OCI-LY3 (cell line): ENCODE measurements at regions not wholly inside any gene's neighbourhood (a gene's known extent, or its start where the extent isn't known, plus 50 kb on each side); places are given as distances from the start of the nearest gene placed in this dataset.

Experiments used
- H2AFZ ChIP-seq: fragments of 200-600, 300-600 bp; shearing (Covaris generic); 2 replicates; pipeline ENCODE4 v1.6.0; 2014; ENCODE audit warnings: antibody characterized with exemption, low read depth, low read length
- H3K27ac ChIP-seq: fragments of 200-600, 300-600 bp; sonication (generic); 2 replicates; pipeline ENCODE4 v1.5.1; 2014; ENCODE audit warnings: mild to moderate bottlenecking, low read length, moderate library complexity, mixed read lengths
- H3K27me3 ChIP-seq: fragments of 200-600, 300-600 bp; sonication (generic); 2 replicates; pipeline ENCODE4 v1.6.1; 2014; ENCODE audit warnings: low read depth, low read length, mixed read lengths
- H3K36me3 ChIP-seq: fragments of 200-600, 300-600 bp; sonication (generic); replicated peaks from 2 replicates; pipeline ENCODE3; 2014; ENCODE audit warnings: low read depth, low read length, mixed read lengths
- H3K4me1 ChIP-seq: fragments of 300-600, 200-600 bp; sonication (generic); 2 replicates; pipeline ENCODE4 v1.6.1; 2014; ENCODE audit warnings: low read length, mixed read lengths
- H3K4me2 ChIP-seq: fragments of 200-600, 300-600 bp; sonication (generic); 2 replicates; pipeline ENCODE4 v1.6.1; 2014; ENCODE audit warnings: low read length, mixed read lengths
- H3K4me3 ChIP-seq: fragments of 300-600, 200-600 bp; sonication (generic); 2 replicates; pipeline ENCODE4 v1.5.1; 2014; ENCODE audit warnings: antibody characterized with exemption, mild to moderate bottlenecking, low read length, moderate library complexity
- H3K79me2 ChIP-seq: fragments of 300-600, 200-600 bp; shearing (Covaris generic); 2 replicates; pipeline ENCODE4 v1.6.1; 2014; ENCODE audit warnings: mild to moderate bottlenecking, low read length, mixed read lengths
- H3K9ac ChIP-seq: fragments of 300-600, 200-600 bp; shearing (Covaris generic); 2 replicates; pipeline ENCODE4 v1.6.0; 2014; ENCODE audit warnings: mild to moderate bottlenecking, low read length, moderate library complexity
- H3K9me3 ChIP-seq: fragments of 200-600, 300-600 bp; shearing (Covaris generic); 2 replicates; pipeline ENCODE4 v1.6.1; 2014; ENCODE audit warnings: low read length, mixed read lengths; ENCODE audit not compliant: insufficient read depth
- H4K20me1 ChIP-seq: fragments of 200-600, 300-600 bp; sonication (generic); 2 replicates; pipeline ENCODE4 v1.6.1; 2016; ENCODE audit warnings: low read length, mixed read lengths; ENCODE audit not compliant: insufficient read depth
- CTCF ChIP-seq: fragments of 200-600, 300-600 bp; sonication (generic); IDR thresholded peaks from 2 replicates; pipeline ENCODE4 v1.5.1; 2014; ENCODE audit warnings: antibody characterized with exemption, low read length, low read depth
- EZH2phosphoT487 ChIP-seq: fragments of 200-600 bp; shearing (Covaris generic); IDR thresholded peaks from 2 replicates; pipeline ENCODE4 v1.6.1; 2018; ENCODE audit warnings: antibody characterized with exemption, mixed run types, low read depth

GRCh38 chr11:82559609-82560008, 174.1 kb downstream of the FAM181B start:
- no peaks in the 10 kb centered on the region for H3K9me3 ChIP-seq
- H3K4me3 ChIP-seq, result no peak overlapping the region
- peaks cover 10% of the 10 kb centered on the region for H4K20me1 ChIP-seq
- peaks cover 73% of the 10 kb centered on the region for H3K27me3 ChIP-seq
- H3K27ac ChIP-seq, result no peak overlapping the region
- H2AFZ ChIP-seq, result no peak overlapping the region
- H3K4me2 ChIP-seq, result no peak overlapping the region
- H3K36me3 ChIP-seq, result no peaks in the 10 kb centered on the region
- TF ChIP-seq EZH2phosphoT487 (no peak), CTCF (no peak)
- H3K4me1 ChIP-seq, result peaks cover 27% of the 10 kb centered on the region
- no peak overlapping the region for H3K9ac ChIP-seq
- H3K79me2 ChIP-seq, result no peaks in the 10 kb centered on the region

- Histone ChIP-seq H3K36me3 (no peaks in the 10 kb centered on the region), H3K79me2 (no peaks in the 10 kb centered on the region), H3K9ac (no peak overlapping the region), H2AFZ (no peak overlapping the region), H3K4me2 (peak overlapping the region; percentile 76), H3K4me3 (peak overlapping the region; percentile 44), H3K27ac (no peak overlapping the region), H3K27me3 (peaks cover 64% of the 10 kb centered on the region), H3K4me1 (peaks cover 27% of the 10 kb centered on the region), H4K20me1 (peaks cover 10% of the 10 kb centered on the region), H3K9me3 (no peaks in the 10 kb centered on the region)
- TF ChIP-seq CTCF (no peak), EZH2phosphoT487 (no peak)
Measured at GRCh38 chr11:82557274-82557673, 176.4 kb downstream of the FAM181B start.

GRCh38 chr11:82556210-82556609, 177.5 kb downstream of the FAM181B start:
- H3K4me3 ChIP-seq, result no peak overlapping the region
- H3K79me2 ChIP-seq, result no peaks in the 10 kb centered on the region
- no peaks in the 10 kb centered on the region for H3K9me3 ChIP-seq
- TF ChIP-seq EZH2phosphoT487 (no peak), CTCF (no peak)
- peaks cover 68% of the 10 kb centered on the region for H3K27me3 ChIP-seq
- no peak overlapping the region for H3K9ac ChIP-seq
- no peak overlapping the region for H3K27ac ChIP-seq
- peaks cover 27% of the 10 kb centered on the region for H3K4me1 ChIP-seq
- H2AFZ ChIP-seq, result no peak overlapping the region
- H3K36me3 ChIP-seq, result no peaks in the 10 kb centered on the region
- peaks cover 10% of the 10 kb centered on the region for H4K20me1 ChIP-seq
- no peak overlapping the region for H3K4me2 ChIP-seq

GRCh38 chr11:82546661-82547557, 186.8 kb downstream of the FAM181B start:
- no peak overlapping the region for H3K9ac ChIP-seq
- no peak overlapping the region for H2AFZ ChIP-seq
- H3K36me3 ChIP-seq, result peaks cover 3% of the 10 kb centered on the region
- no peaks in the 10 kb centered on the region for H4K20me1 ChIP-seq
- H3K4me3 ChIP-seq, result no peak overlapping the region
- peaks cover 9% of the 10 kb centered on the region; the same call in 1 of the 2 replicates for H3K9me3 ChIP-seq
- no peak overlapping the region for H3K27ac ChIP-seq
- H3K4me1 ChIP-seq, result peaks cover 14% of the 10 kb centered on the region
- no peaks in the 10 kb centered on the region for H3K79me2 ChIP-seq
- peaks cover 35% of the 10 kb centered on the region for H3K27me3 ChIP-seq
- TF ChIP-seq CTCF (no peak), EZH2phosphoT487 (no peak)
- no peak overlapping the region for H3K4me2 ChIP-seq
